ENCODE measurements at regions not wholly inside any gene's neighbourhood (a gene's known extent, or its start where the extent isn't known, plus 50 kb on each side); places are given as distances from the start of the nearest gene placed in this dataset.

DNA sequence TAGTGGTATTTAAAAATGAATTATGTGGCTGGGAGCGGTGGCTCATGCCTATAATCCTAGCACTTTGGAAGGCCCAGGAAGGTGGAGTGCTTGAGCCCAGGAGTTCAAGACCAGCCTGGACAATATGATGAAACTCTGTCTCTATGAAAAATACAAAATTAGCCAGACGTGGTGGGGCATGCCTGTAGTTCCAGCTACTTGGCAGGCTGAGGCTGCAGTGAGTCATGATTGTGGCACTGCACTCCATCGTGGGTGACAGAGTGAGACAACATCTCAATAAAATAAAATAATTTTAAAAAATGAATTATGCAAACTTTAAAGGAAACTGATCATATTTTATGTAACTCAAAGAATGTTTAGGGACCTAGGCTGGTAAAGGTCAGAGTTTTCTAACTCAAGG lies 310.8 kb upstream of the DMRT1 start:
- TF ChIP-seq POLR2A (IDR thresholded peaks at IDR 0.05): no peak
- TF ChIP-seq, protein P1, sequence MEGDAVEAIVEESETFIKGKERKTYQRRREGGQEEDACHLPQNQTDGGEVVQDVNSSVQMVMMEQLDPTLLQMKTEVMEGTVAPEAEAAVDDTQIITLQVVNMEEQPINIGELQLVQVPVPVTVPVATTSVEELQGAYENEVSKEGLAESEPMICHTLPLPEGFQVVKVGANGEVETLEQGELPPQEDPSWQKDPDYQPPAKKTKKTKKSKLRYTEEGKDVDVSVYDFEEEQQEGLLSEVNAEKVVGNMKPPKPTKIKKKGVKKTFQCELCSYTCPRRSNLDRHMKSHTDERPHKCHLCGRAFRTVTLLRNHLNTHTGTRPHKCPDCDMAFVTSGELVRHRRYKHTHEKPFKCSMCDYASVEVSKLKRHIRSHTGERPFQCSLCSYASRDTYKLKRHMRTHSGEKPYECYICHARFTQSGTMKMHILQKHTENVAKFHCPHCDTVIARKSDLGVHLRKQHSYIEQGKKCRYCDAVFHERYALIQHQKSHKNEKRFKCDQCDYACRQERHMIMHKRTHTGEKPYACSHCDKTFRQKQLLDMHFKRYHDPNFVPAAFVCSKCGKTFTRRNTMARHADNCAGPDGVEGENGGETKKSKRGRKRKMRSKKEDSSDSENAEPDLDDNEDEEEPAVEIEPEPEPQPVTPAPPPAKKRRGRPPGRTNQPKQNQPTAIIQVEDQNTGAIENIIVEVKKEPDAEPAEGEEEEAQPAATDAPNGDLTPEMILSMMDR (IDR thresholded peaks at IDR 0.05): no peak

Measured in prostate gland (tissue), 2 donors.